GM06990 (cell line): ENCODE measurements at regions not wholly inside any gene's neighbourhood (a gene's known extent, or its start where the extent isn't known, plus 50 kb on each side); places are given as distances from the start of the nearest gene placed in this dataset.

Source experiments
- DNase-seq: peaks from one replicate; pipeline ENCODE4 v3.0.0-alpha.2; 2011; ENCODE audit not compliant: insufficient read length; ENCODE audit errors: extremely low read depth
- H3K27me3 ChIP-seq: replicated peaks from 2 replicates; pipeline ENCODE4 v1.6.0; 2011; ENCODE audit warnings: low read length; ENCODE audit not compliant: control insufficient read depth, insufficient read depth
- H3K36me3 ChIP-seq: 2 replicates; pipeline ENCODE4 v1.5.1; 2011; ENCODE audit warnings: low read length; ENCODE audit not compliant: control insufficient read depth, insufficient read depth
- H3K4me3 ChIP-seq: replicated peaks from 2 replicates; pipeline ENCODE4 v1.5.1; 2011; ENCODE audit warnings: low read depth, mild to moderate bottlenecking, control low read depth, low read length
- CTCF ChIP-seq: IDR thresholded peaks from 2 replicates; pipeline ENCODE4 v1.5.1; 2011; ENCODE audit warnings: low read length, control low read depth, mild to moderate bottlenecking, inconsistent platforms; ENCODE audit not compliant: insufficient read depth, poor library complexity, severe bottlenecking

DNA sequence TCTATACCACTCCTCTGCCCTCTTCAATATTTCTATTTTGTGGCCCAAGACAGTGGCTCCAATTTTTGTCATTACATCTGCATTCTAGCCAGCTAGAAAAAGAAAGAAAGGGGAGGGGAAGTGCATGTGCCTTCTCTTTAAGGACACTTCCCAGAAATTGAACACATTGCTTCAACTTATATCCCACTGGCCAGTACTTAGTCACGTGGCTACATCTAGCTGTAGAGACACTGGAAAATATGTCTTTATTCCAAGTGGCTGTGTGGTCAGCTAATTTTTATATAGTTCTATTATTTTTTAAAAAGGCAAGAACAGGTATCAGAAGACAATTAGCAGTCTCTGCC lies 200.4 kb downstream of the SNX19 start:
- no peak for TF ChIP-seq CTCF
- Histone ChIP-seq H3K27me3 (no peaks in the 10 kb centered on the region; the same call in 1 of the 2 replicates), H3K36me3 (no peaks in the 10 kb centered on the region), H3K4me3 (no peak overlapping the region)
- DNase-seq, result no peak

GRCh38 chr11:130718120-130718519 lies 198.2 kb downstream of the SNX19 start:
- no peak overlapping the region for H3K4me3 ChIP-seq
- peaks cover 2% of the 10 kb centered on the region; the same call in 1 of the 2 replicates for H3K27me3 ChIP-seq
- H3K36me3 ChIP-seq, result no peaks in the 10 kb centered on the region
- no peak for DNase-seq
- TF ChIP-seq CTCF, result no peak

DNA sequence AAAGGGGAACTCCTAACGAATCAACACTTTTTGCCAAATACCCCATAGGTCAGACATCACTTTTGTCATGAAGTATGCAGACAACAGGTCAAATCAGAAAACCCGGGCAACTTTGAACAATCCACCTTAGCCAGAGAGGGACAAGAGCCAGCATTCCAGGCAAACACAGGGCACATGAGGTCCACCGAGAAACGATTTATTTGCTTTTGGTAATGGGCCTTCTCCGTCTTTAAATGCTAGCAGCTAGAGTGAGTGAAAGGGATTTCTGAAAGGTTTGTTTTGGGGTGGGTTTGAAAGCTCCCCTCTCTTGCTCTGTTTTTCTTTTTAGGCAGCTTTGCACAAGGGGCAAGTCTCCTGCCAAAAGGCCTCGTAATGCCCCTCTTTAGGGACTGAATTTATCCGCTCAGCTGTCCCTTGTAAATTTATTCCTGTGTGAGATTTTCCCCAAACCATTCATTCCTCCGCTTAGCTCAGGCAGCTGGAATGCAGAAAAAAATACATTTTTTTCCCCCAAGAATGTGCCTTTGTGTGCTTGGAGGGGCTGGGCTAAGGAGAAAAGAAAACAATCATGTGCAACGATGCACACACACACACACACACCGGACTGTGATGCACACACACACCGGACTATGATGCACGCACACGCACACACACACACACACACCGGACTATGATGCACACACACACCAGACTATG lies 196.9 kb downstream of the SNX19 start:
- no peak for TF ChIP-seq CTCF
- Histone ChIP-seq H3K4me3 (no peak overlapping the region), H3K36me3 (no peaks in the 10 kb centered on the region), H3K27me3 (peaks cover 2% of the 10 kb centered on the region)
- DNase-seq, result no peak

DNA sequence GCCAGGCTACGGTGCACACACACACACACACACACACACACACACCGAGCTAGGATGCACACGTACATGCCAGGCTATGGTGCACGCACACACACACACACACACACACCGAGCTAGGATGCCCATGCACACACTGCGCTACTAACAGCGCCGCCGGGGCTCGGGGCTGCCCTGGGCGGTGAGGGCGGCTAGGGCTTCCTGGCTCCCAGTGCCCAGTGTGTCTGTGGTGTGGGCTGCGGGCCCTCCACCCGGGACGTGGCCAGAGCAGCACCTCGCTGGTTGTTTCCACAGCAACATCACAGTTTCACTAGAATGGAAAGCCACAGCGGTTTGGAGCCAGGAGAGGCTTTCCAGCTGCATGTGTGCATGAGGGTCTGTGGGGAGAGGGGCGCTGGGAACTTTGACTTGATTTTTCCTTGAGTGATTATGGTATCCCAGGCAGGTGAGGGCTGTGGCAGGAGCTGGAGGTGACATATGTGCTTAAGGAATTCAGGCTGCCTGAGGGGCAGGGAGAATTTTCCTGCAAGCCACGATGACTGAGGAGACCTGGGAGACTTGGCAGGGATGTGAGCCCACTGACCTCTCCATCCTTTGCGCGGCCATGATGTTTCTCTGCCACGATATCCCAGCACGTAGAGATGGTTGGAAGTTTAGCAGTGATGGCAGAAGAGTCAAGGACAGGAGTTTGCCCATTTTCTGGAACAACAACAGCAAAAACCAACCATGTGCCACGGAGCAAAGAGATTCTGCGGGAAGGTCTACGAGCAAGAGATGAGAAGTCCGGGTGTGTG lies 195.9 kb downstream of the SNX19 start:
- H3K27me3 ChIP-seq, result peaks cover 2% of the 10 kb centered on the region
- no peaks in the 10 kb centered on the region for H3K36me3 ChIP-seq
- DNase-seq, result no peak
- TF ChIP-seq CTCF, result no peak
- H3K4me3 ChIP-seq, result no peak overlapping the region

DNA sequence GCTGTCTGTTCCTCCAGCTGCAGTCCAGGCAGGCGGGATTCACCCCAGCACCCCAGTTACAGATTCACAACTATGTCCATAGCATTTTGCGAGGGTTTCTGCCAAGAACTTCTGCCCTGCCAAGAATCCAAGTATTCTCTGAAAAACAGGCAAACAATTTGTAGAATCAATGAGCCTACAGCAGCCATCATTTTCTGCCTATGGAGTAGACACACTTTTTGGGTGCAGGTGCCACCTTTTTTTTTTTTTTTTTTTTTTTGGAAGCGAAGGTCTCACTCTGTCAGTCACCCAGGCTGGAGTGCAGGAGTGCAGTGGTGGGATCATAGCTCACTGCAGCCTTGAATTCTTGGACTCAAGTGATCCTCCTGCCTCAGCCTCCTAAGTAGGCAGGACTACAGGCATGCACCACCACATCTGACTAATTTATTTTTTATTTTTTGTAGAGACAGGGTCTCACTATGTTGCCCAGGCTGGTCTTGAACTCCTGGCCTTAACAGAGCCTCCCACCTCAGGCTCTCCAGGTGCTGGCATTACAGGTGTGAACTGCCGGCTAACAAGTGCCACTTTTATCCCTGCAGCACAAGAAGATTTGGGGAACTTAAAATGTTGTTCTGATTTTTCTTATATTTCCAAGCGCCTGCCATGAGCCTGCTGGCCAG lies 195.1 kb downstream of the SNX19 start:
- no peak for TF ChIP-seq CTCF
- no peak for DNase-seq
- no peak overlapping the region for H3K4me3 ChIP-seq
- H3K36me3 ChIP-seq, result no peaks in the 10 kb centered on the region
- H3K27me3 ChIP-seq, result peaks cover 2% of the 10 kb centered on the region
